T-helper 1 cell treated with Interleukin-12 subunit alpha and Interleukin-12 subunit beta and Interleukin-4 antibody, amounts not matched to agents 30 μg/mL and 1 μg/mL, for 36 hours (primary cell): ENCODE measurements at regions not wholly inside any gene's neighbourhood (a gene's known extent, or its start where the extent isn't known, plus 50 kb on each side); places are given as distances from the start of the nearest gene placed in this dataset.

Source experiments
- H3K27ac Mint-ChIP-seq: one replicate; pipeline ENCODE4 v1.8.0; 2021; ENCODE audit warnings: mild to moderate bottlenecking, mixed read lengths
- H3K27me3 Mint-ChIP-seq: one replicate; pipeline ENCODE4 v1.8.0; 2021; ENCODE audit warnings: low read depth, mixed read lengths
- H3K36me3 Mint-ChIP-seq: one replicate; pipeline ENCODE4 v1.8.0; 2021; ENCODE audit warnings: low read depth, mixed read lengths
- H3K4me1 Mint-ChIP-seq: one replicate; pipeline ENCODE4 v1.8.0; 2021; ENCODE audit warnings: low read depth, mixed read lengths
- H3K4me3 Mint-ChIP-seq: one replicate; pipeline ENCODE4 v1.8.0; 2021; ENCODE audit warnings: mild to moderate bottlenecking, moderate library complexity, mixed read lengths
- H3K9me3 Mint-ChIP-seq: one replicate; pipeline ENCODE4 v1.8.0; 2021; ENCODE audit warnings: mixed read lengths

DNA sequence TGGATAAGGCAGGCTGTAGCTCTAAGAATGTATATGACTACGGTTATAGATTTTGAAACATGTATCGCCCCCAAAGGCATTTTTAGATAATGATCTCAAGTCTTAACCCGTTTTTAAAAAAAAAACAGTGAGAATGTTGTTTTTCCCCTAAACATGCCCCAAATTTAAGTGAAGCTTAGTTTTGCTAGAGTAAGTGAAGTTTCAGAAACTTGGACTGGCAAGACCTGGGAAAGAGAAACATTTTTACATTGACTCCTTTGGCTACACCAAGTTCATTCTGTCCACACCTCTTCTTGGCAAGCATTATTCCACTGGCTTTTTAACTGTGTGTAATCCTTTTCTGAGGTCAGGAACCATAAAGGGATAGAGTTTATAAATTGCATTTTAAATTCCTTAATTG is 216.7 kb upstream of the CELF2 start:
- H3K9me3 Mint-ChIP-seq = no peaks in the 10 kb centered on the region
- peaks cover 13% of the 10 kb centered on the region for H3K27me3 Mint-ChIP-seq
- H3K4me1 Mint-ChIP-seq = no peaks in the 10 kb centered on the region
- H3K4me3 Mint-ChIP-seq = no peak overlapping the region
- H3K27ac Mint-ChIP-seq = no peak overlapping the region
- no peaks in the 10 kb centered on the region for H3K36me3 Mint-ChIP-seq

DNA sequence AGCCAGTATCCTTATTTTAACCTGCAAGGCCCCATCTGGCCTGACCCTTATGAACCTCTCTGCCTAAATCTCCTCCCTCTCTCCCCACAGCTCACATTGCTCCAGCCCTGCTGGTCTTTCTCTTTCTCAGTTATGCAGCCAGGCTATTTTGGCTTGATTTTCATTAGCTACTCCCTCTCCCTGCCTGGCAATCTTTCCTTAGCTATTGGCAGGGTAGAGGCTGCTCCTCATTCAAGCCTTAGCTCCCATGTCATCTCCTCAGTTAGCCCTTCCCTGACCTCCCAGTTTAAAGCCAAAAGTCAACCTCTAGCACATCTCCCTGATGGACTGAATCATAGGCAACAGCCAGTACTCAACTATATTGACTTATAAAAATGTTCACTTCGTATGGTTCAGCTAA is 214.4 kb upstream of the CELF2 start:
- H3K4me3 Mint-ChIP-seq = no peak overlapping the region
- H3K27ac Mint-ChIP-seq = no peak overlapping the region
- no peaks in the 10 kb centered on the region for H3K36me3 Mint-ChIP-seq
- peaks cover 2% of the 10 kb centered on the region for H3K27me3 Mint-ChIP-seq
- no peaks in the 10 kb centered on the region for H3K9me3 Mint-ChIP-seq
- H3K4me1 Mint-ChIP-seq = no peaks in the 10 kb centered on the region

DNA sequence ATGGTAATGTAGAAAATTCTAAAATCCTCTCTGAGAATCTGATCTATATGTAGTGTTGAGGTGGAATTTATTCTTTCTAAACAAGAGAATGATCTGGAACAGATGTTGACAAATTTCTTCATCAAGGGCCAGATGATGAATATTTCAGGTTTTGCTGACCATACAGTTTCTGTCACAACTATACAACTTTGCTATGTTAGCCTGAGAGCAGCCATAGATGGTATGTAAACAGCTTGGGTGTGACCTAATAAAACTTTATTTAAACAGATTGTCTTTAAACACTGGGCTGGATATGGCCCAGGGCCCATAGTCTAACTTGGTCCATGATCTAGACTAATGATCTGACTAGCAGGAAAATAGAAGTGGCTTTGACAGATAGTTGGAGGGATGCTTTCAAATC is 213.6 kb upstream of the CELF2 start:
- Mint-ChIP-seq H3K9me3 (no peaks in the 10 kb centered on the region), H3K27me3 (no peaks in the 10 kb centered on the region), H3K4me3 (no peak overlapping the region), H3K27ac (no peak overlapping the region), H3K36me3 (no peaks in the 10 kb centered on the region), H3K4me1 (no peaks in the 10 kb centered on the region)

DNA sequence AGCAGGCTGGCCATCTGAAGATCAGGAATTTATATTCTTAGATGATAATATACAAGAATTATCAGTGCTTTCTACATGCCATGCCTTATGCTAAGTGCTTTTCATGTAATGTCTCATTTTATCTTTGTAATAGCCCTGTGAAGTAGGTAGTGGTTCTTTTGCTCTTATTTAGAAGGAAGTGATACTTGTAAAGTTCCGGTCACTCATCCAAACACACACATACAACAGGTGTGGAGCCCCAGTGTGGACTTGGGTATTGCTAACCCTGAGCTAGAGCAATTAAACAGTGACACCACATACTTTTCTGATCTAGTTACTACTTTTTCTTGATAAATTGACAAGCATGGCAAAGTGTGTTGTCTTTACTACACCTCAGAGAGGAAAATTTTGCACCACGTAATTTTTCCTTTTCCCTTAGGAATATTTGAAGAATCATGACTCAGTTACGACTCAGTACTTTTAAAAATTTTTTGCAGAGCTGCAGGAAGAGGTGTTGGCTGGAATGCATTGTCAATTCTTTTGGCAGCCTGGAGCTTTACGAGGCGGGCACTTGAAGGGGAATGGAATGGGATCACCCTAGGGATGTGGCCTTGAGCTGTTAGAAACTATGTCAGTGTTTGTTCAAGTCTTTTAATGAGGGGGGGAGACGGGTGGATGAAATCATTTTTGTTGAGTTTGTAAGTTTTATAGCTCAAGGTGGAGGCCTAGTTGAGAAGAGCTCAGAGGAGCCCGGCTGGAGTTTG is 212.5 kb upstream of the CELF2 start:
- no peaks in the 10 kb centered on the region for H3K36me3 Mint-ChIP-seq
- no peaks in the 10 kb centered on the region for H3K4me1 Mint-ChIP-seq
- H3K9me3 Mint-ChIP-seq = no peaks in the 10 kb centered on the region
- no peaks in the 10 kb centered on the region for H3K27me3 Mint-ChIP-seq
- no peak overlapping the region for H3K4me3 Mint-ChIP-seq
- no peak overlapping the region for H3K27ac Mint-ChIP-seq

DNA sequence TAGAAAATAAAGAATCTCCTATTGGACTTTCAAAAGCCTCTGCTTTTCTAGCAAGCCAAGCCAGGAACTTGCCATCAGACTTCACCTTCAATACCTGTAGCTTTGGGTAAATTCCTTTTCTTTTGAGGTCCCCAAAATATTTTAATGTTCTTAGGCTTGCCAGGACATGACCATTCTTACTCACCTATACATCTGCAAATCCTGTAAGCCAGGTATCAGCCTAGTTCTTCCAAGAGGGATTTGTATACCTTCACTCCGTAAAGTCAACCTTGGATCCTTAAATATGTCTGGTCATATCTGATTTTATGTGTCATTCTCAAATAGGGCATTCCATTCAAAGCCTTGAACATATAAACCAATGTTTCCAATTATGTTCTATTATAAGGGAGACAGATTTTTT is 210.6 kb upstream of the CELF2 start:
- no peaks in the 10 kb centered on the region for H3K27me3 Mint-ChIP-seq

DNA sequence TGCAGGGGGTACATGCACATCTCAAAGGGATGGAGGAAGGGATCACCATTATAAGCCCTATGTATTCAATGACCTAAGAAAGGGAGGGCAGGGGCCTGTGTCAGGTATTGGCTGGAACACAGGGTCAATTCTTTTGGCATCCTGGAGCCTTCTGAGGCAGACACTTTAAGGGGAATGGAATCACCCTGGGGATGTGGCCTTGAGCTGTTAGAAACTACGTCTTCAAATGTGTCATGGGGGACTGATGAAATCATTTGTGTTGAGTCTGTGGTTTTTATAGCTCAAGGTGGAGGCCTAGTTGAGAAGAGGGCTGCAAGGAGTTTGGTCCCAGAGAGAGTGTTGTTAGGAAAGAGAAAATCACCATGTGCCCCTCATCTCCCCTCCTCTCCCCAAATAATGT is 206.1 kb upstream of the CELF2 start:
- no peak overlapping the region for H3K4me3 Mint-ChIP-seq
- H3K27ac Mint-ChIP-seq = no peak overlapping the region
- H3K27me3 Mint-ChIP-seq = peaks cover 4% of the 10 kb centered on the region
- no peaks in the 10 kb centered on the region for H3K36me3 Mint-ChIP-seq
- H3K4me1 Mint-ChIP-seq = no peaks in the 10 kb centered on the region
- H3K9me3 Mint-ChIP-seq = no peaks in the 10 kb centered on the region

More for the DNA sequence above, 210.6 kb upstream of the CELF2 start:
- Mint-ChIP-seq H3K27ac (no peak overlapping the region), H3K9me3 (no peaks in the 10 kb centered on the region), H3K36me3 (no peaks in the 10 kb centered on the region), H3K4me3 (no peak overlapping the region), H3K4me1 (no peaks in the 10 kb centered on the region)

DNA sequence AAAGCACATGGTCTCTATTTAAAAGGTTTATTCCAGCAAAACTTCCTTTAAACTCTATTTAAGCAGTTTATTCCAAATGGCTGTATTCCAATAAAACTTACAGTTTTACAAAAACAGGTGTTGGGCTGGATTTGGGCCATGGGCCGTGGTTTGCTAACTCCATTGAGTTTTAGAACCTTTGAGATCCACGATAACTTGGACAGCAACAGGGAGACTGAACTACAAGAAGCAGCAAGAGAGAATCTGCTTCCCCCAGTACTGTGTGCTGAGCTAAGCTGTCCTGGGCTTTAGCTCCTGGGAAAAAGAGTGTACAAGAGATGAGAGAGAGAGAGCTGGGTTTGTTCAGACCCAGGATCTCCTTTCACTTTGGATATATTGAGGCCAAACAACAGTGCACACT is 204.0 kb upstream of the CELF2 start:
- H3K4me3 Mint-ChIP-seq = no peak overlapping the region
- H3K27ac Mint-ChIP-seq = no peak overlapping the region
- H3K9me3 Mint-ChIP-seq = no peaks in the 10 kb centered on the region
- no peaks in the 10 kb centered on the region for H3K36me3 Mint-ChIP-seq
- H3K27me3 Mint-ChIP-seq = peaks cover 4% of the 10 kb centered on the region
- H3K4me1 Mint-ChIP-seq = no peaks in the 10 kb centered on the region

DNA sequence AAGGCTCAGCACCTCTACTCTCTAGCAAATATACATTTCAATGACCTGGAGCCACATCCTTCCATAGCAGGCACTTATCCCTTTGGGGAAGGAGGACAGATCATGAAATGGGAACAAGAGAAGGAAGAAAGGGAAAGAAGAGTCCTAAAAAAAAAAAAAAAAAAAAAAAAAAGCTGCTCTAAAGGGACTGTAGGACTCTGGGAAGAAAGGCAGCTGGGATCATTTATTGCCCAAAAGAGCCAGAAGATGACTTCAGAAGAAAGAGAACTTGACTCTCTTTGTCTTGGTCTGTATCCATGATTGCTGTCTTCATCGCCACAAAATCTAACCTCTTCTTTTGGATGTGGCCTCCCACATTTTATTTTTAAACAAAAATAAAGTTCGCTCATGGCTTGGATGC is 203.6 kb upstream of the CELF2 start:
- H3K4me3 Mint-ChIP-seq = no peak overlapping the region
- no peaks in the 10 kb centered on the region for H3K9me3 Mint-ChIP-seq
- H3K27ac Mint-ChIP-seq = no peak overlapping the region
- no peaks in the 10 kb centered on the region for H3K36me3 Mint-ChIP-seq
- peaks cover 4% of the 10 kb centered on the region for H3K27me3 Mint-ChIP-seq
- no peaks in the 10 kb centered on the region for H3K4me1 Mint-ChIP-seq

DNA sequence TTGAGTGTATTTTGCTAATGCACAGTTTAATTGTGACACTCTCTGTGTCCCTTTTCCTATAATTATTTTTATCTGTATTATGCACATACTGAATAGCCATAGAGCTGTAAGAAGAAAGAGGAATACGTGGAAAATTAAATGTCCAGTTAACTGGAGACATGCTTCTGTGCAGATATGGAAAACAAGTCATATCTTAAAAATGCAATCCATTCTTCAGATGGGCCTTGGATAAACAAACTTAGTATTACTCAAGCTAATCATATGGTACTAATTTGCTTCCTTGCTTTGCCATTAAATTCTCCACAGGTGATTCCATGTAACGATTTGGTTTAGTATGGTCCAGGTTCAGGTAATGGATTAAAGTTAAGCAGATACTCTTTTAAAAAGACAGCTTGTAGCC is 201.2 kb upstream of the CELF2 start:
- Mint-ChIP-seq H3K27ac (no peak overlapping the region), H3K4me1 (no peaks in the 10 kb centered on the region), H3K27me3 (peaks cover 4% of the 10 kb centered on the region), H3K4me3 (no peak overlapping the region), H3K9me3 (peaks cover 8% of the 10 kb centered on the region), H3K36me3 (no peaks in the 10 kb centered on the region)

DNA sequence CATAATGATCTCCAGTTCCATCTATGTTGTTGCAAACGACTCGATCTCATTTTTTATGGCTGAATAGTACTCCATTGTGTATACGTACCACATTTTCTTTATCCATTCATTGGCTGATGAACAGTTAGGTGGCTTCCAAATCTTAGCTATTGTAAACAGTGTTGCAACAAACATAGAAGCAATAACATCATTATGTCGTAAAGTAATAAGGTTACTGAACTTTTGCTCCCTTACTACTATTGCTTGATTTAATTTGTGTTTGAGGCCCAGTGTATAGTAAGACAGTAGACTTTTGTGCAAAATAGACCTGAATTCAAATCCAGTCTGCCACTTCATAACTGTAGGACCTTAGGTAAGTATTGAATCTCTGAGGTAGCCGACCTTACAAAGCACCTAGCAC is 200.1 kb upstream of the CELF2 start:
- no peak overlapping the region for H3K27ac Mint-ChIP-seq
- H3K4me1 Mint-ChIP-seq = no peaks in the 10 kb centered on the region
- no peak overlapping the region for H3K4me3 Mint-ChIP-seq
- H3K9me3 Mint-ChIP-seq = peaks cover 8% of the 10 kb centered on the region
- H3K27me3 Mint-ChIP-seq = peaks cover 4% of the 10 kb centered on the region
- H3K36me3 Mint-ChIP-seq = no peaks in the 10 kb centered on the region

DNA sequence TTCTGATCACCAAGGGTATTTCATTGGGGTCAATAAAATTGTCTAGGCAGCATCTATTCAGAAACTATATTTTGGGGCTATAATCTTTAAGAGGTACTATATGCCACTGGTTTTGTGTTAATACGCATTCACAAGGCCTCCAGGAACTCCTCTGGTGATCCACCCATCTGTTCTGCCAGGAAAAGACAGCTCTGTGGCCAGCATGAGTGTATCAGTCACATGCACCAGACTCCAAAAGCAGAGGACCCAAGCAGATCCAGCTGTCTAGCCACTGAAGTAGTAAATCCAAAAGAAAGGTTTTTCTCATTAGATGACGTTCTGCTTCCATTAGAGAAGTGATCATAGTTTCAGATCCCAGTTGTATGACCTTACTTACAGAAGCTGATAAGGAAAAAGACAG is 199.6 kb upstream of the CELF2 start:
- H3K36me3 Mint-ChIP-seq = no peaks in the 10 kb centered on the region
- peaks cover 8% of the 10 kb centered on the region for H3K9me3 Mint-ChIP-seq
- no peak overlapping the region for H3K4me3 Mint-ChIP-seq
- H3K27ac Mint-ChIP-seq = no peak overlapping the region
- H3K4me1 Mint-ChIP-seq = no peaks in the 10 kb centered on the region
- H3K27me3 Mint-ChIP-seq = peaks cover 4% of the 10 kb centered on the region

DNA sequence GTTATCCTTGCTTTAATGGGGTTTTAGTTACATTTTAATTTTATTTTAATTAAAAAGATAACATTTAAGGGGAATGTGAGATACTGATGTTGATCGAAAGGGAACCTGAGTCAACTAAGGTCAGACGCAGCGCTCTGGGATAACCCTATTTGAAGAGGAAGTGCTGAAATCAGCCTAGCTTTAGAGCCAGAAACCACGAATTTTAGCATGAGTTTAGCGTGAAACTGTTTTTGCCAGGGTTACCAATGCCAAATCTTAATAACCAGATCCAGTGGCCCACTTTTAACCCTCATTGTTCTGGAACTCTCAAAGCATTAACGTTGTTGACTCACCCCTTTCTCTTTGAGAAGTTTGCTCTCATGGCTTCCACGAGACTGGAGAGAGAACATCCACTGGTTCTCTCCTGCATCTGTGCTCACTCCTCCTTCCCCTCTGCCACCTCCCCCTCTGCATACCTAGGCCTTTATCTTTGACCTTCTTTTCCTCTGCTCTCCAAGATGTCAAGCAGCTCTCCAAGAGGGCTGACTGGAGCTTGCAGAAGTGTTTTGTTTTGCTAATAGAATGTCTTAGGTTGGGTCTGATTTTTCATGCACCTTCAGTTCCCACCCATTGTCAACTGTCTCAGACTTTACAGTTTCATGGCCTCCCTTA is 198.3 kb upstream of the CELF2 start:
- H3K4me1 Mint-ChIP-seq = no peaks in the 10 kb centered on the region
- no peak overlapping the region for H3K4me3 Mint-ChIP-seq
- no peaks in the 10 kb centered on the region for H3K36me3 Mint-ChIP-seq
- H3K27ac Mint-ChIP-seq = no peak overlapping the region
- H3K27me3 Mint-ChIP-seq = peaks cover 7% of the 10 kb centered on the region
- peaks cover 8% of the 10 kb centered on the region for H3K9me3 Mint-ChIP-seq

DNA sequence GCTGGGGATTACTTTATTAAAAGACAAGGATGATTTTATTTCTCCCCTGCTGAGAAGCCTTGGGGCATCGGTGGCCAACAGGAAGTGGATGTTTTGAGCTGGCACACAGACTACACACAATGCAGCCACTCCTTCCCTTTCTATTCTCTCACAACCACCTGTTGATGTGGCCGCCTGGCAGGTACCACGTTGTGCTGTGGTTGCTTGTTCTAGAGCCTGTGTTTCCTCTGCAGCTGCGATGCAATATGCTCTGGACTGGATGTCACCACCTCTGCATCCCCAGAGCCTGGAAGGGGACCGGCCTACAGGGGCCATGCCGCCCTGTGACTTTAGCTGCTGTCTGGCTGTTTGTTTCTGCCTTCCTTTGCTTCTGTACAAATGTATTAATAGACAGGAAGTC is 195.7 kb upstream of the CELF2 start:
- no peak overlapping the region for H3K4me3 Mint-ChIP-seq

DNA sequence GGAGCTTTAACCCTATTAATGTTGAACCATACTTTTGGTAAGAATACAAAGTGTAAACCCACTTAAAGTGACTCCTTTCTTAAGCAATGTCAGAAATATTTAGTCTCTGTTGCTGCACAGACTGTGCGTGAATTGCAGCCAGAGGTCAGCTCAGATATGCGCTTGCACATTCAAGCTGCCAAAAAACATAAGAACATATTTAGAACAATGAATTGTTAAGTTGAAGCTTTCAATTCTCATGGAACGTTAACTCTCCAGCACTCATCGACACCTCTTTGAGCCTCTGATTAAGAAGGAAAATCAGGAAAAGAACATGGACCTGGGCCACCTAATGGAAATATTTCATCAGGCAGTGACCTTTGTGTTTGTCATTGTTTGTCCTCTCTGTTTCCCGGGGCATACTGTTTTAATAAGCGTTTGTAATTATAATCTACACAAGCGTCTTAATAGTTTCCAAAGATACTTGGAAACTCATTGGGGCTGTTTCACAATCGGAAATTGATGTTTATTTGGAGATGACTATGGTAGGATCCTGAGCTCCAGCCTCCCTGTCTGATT is 193.0 kb upstream of the CELF2 start:
- Mint-ChIP-seq H3K9me3 (peaks cover 7% of the 10 kb centered on the region), H3K27me3 (peaks cover 4% of the 10 kb centered on the region), H3K36me3 (no peaks in the 10 kb centered on the region), H3K4me3 (no peak overlapping the region), H3K27ac (no peak overlapping the region), H3K4me1 (no peaks in the 10 kb centered on the region)

More for the DNA sequence above, 195.7 kb upstream of the CELF2 start:
- H3K27ac Mint-ChIP-seq = no peak overlapping the region
- H3K36me3 Mint-ChIP-seq = no peaks in the 10 kb centered on the region
- peaks cover 4% of the 10 kb centered on the region for H3K27me3 Mint-ChIP-seq
- no peaks in the 10 kb centered on the region for H3K4me1 Mint-ChIP-seq
- peaks cover 8% of the 10 kb centered on the region for H3K9me3 Mint-ChIP-seq

DNA sequence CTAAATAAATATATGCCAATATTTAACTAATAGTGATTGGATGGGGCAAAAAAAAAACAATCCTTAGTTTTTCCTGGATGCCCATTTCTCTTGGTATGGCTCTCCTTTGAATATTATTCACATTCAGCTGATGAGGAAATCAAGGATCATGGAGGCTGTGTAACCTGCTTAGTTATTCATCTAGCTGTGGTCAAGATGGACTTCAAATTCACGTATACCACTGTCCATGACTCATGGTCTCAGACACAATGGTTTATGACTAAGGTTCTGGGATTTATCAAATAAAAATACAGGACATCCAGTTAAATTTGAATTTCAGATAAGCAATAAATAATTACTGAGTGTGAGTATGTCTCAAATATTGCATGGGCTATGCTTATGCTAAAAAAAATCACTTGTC is 191.5 kb upstream of the CELF2 start:
- no peaks in the 10 kb centered on the region for H3K9me3 Mint-ChIP-seq
- H3K27me3 Mint-ChIP-seq = peaks cover 4% of the 10 kb centered on the region

More for the DNA sequence above, 191.5 kb upstream of the CELF2 start:
- no peak overlapping the region for H3K27ac Mint-ChIP-seq
- H3K4me3 Mint-ChIP-seq = no peak overlapping the region
- H3K4me1 Mint-ChIP-seq = no peaks in the 10 kb centered on the region
- no peaks in the 10 kb centered on the region for H3K36me3 Mint-ChIP-seq
